Breast epithelium (tissue), 3 donors: ENCODE measurements at regions not wholly inside any gene's neighbourhood (a gene's known extent, or its start where the extent isn't known, plus 50 kb on each side); places are given as distances from the start of the nearest gene placed in this dataset.
"Not testable (repeated sequence)": the region's sequence is repeated elsewhere in the genome, so short reads cannot be mapped to it uniquely, and the experiment has no call there.

ENCODE experiments used
- POLR2A ChIP-seq: fragments of 450-650 bp; IDR thresholded peaks from one replicate; pipeline ENCODE4 v1.6.1; 2016; ENCODE audit warnings: antibody characterized with exemption, mild to moderate bottlenecking, moderate library complexity
- TF ChIP-seq, protein P1 (sequence below), 3 donors: fragments of 450-650 bp; IDR thresholded peaks; one replicate each; pipeline ENCODE4 v1.5.1; 2016 to 2017; ENCODE audit warnings: antibody characterized with exemption in 3 of 3, mild to moderate bottlenecking in 3 of 3, moderate library complexity in 3 of 3

DNA sequence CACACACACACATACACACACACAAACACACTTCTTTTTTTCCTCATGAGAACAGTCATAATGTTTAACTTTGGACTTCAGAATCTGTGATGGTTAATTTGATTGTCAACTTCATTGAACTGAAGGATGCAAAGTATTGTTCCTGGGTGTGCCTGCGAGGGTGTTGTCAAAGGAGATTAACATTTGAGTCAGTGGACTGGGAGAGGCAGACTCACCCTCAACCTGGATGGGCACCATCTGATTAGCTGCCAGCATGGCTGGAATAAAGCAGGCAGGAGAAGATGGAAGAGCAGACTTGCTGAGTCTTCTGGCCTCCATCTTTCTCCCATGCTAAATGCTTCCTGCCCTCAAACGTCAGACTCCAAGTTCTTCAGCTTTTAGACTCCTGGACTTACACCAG is 167.6 kb upstream of the CRBN start:
- TF ChIP-seq, protein P1, sequence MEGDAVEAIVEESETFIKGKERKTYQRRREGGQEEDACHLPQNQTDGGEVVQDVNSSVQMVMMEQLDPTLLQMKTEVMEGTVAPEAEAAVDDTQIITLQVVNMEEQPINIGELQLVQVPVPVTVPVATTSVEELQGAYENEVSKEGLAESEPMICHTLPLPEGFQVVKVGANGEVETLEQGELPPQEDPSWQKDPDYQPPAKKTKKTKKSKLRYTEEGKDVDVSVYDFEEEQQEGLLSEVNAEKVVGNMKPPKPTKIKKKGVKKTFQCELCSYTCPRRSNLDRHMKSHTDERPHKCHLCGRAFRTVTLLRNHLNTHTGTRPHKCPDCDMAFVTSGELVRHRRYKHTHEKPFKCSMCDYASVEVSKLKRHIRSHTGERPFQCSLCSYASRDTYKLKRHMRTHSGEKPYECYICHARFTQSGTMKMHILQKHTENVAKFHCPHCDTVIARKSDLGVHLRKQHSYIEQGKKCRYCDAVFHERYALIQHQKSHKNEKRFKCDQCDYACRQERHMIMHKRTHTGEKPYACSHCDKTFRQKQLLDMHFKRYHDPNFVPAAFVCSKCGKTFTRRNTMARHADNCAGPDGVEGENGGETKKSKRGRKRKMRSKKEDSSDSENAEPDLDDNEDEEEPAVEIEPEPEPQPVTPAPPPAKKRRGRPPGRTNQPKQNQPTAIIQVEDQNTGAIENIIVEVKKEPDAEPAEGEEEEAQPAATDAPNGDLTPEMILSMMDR (IDR thresholded peaks at IDR 0.05) = not testable (repeated sequence)
- not testable (repeated sequence) for TF ChIP-seq POLR2A
